SK-N-SH treated with all-trans-retinoic acid at 6 μM for 48 hours (cell line): ENCODE measurements at regions not wholly inside any gene's neighbourhood (a gene's known extent, or its start where the extent isn't known, plus 50 kb on each side); places are given as distances from the start of the nearest gene placed in this dataset.

Experiments
- ATAC-seq: fragments of 200-7000 bp; cut with Tn5 transposase; 3 replicates; pipeline ENCODE4 v1.9.1; 2020; ENCODE audit warnings: mild to moderate bottlenecking, moderate library complexity
- ARNTL ChIP-seq: fragments of 450-650 bp; formaldehyde crosslinking; IDR thresholded peaks from 2 replicates; pipeline ENCODE4 v1.5.0; 2020; ENCODE audit warnings: low read depth, mild to moderate bottlenecking, moderate library complexity, borderline replicate concordance
- BACH2 ChIP-seq: fragments of 250-450 bp; sonication (Bioruptor Pico); IDR thresholded peaks from 2 replicates; pipeline ENCODE4 v1.9.0; 2021; ENCODE audit warnings: mild to moderate bottlenecking, borderline replicate concordance
- CSDC2 ChIP-seq: fragments of 250-450 bp; sonication (Bioruptor Pico); IDR thresholded peaks from 2 replicates; pipeline ENCODE4 v1.5.0; 2020; ENCODE audit warnings: mild to moderate bottlenecking, moderate library complexity
- CSRNP3 ChIP-seq: fragments of 250-450 bp; sonication (Bioruptor Pico); IDR thresholded peaks from 2 replicates; pipeline ENCODE4 v1.5.1; 2021; ENCODE audit warnings: mild to moderate bottlenecking, moderate library complexity
- ESRRG ChIP-seq: fragments of 250-450 bp; sonication (Bioruptor Pico); IDR thresholded peaks from 2 replicates; pipeline ENCODE4 v1.6.1; 2021; ENCODE audit warnings: mild to moderate bottlenecking
- GLIS3 ChIP-seq: fragments of 250-450 bp; sonication (Bioruptor Pico); IDR thresholded peaks from 2 replicates; pipeline ENCODE4 v1.5.0; 2020; ENCODE audit warnings: mild to moderate bottlenecking, moderate library complexity
- OSR1 ChIP-seq: fragments of 250-450 bp; sonication (Bioruptor Pico); IDR thresholded peaks from 2 replicates; pipeline ENCODE4 v1.8.0; 2022; ENCODE audit warnings: moderate library complexity, mild to moderate bottlenecking, inconsistent platforms
- PATZ1 ChIP-seq: fragments of 250-450 bp; sonication (Bioruptor Pico); IDR thresholded peaks from 2 replicates; pipeline ENCODE4 v1.8.0; 2020; ENCODE audit warnings: mild to moderate bottlenecking, moderate library complexity, borderline replicate concordance
- POU6F1 ChIP-seq: fragments of 250-450 bp; sonication (Bioruptor Pico); IDR thresholded peaks from 2 replicates; pipeline ENCODE4 v1.8.0; 2021; ENCODE audit warnings: low read depth, mild to moderate bottlenecking, moderate library complexity, borderline replicate concordance
- PPARA ChIP-seq: fragments of 250-450 bp; sonication (Bioruptor Pico); IDR thresholded peaks from 2 replicates; pipeline ENCODE4 v1.5.0; 2020; ENCODE audit warnings: mild to moderate bottlenecking, borderline replicate concordance
- RARB ChIP-seq: fragments of 250-450 bp; sonication (Bioruptor Pico); IDR thresholded peaks from 2 replicates; pipeline ENCODE4 v1.8.0; 2021; ENCODE audit warnings: mild to moderate bottlenecking, moderate library complexity
- SNAI2 ChIP-seq: fragments of 250-450 bp; sonication (Bioruptor Pico); IDR thresholded peaks from 2 replicates; pipeline ENCODE4 v1.5.0; 2020; ENCODE audit warnings: mild to moderate bottlenecking, moderate library complexity
- TCF4 ChIP-seq: fragments of 250-450 bp; sonication (Bioruptor Pico); IDR thresholded peaks from 2 replicates; pipeline ENCODE4 v1.8.0; 2021; ENCODE audit warnings: mild to moderate bottlenecking, moderate library complexity, borderline replicate concordance
- TOX ChIP-seq: fragments of 250-450 bp; sonication (Bioruptor Pico); IDR thresholded peaks from 2 replicates; pipeline ENCODE4 v1.8.0; 2021; ENCODE audit warnings: mild to moderate bottlenecking, moderate library complexity, borderline replicate concordance
- TSHZ2 ChIP-seq: fragments of 250-450 bp; sonication (Bioruptor Pico); IDR thresholded peaks from 2 replicates; pipeline ENCODE4 v1.5.0; 2020; ENCODE audit warnings: mild to moderate bottlenecking, moderate library complexity
- ZC3H10 ChIP-seq: fragments of 250-450 bp; sonication (Bioruptor Pico); IDR thresholded peaks from 2 replicates; pipeline ENCODE4 v1.5.1; 2021; ENCODE audit warnings: mild to moderate bottlenecking, moderate library complexity
- ZFP3 ChIP-seq: fragments of 250-450 bp; sonication (Bioruptor Pico); IDR thresholded peaks from 2 replicates; pipeline ENCODE4 v1.5.0; 2020; ENCODE audit warnings: mild to moderate bottlenecking, moderate library complexity
- ZFP30 ChIP-seq: fragments of 450-650 bp; formaldehyde crosslinking; IDR thresholded peaks from 2 replicates; pipeline ENCODE4 v1.5.0; 2022; ENCODE audit warnings: mild to moderate bottlenecking, moderate library complexity
- ZNF565 ChIP-seq: fragments of 450-650 bp; formaldehyde crosslinking; conservative IDR thresholded peaks from 2 replicates; pipeline ENCODE4 v1.5.0; 2020; ENCODE audit warnings: low read depth, mild to moderate bottlenecking, moderate library complexity
- ZNF70 ChIP-seq: fragments of 450-650 bp; formaldehyde crosslinking; IDR thresholded peaks from 2 replicates; pipeline ENCODE4 v1.5.0; 2020; ENCODE audit warnings: mild to moderate bottlenecking, moderate library complexity
- ZNF8 ChIP-seq: fragments of 450-650 bp; formaldehyde crosslinking; IDR thresholded peaks from 2 replicates; pipeline ENCODE4 v1.5.0; 2020; ENCODE audit warnings: mild to moderate bottlenecking, moderate library complexity

GRCh38 chr6:40263970-40264369 lies 323.2 kb downstream of the LRFN2 start:
- no peak for ATAC-seq
- TF ChIP-seq POU6F1 (CRISPR knock-in tag): no peak
- TF ChIP-seq TOX: no peak
- no peak for TF ChIP-seq GLIS3 (CRISPR knock-in tag)
- TF ChIP-seq ZFP3 (CRISPR knock-in tag): no peak
- TF ChIP-seq PPARA (CRISPR knock-in tag): no peak
- no peak for TF ChIP-seq TCF4 (CRISPR knock-in tag)
- TF ChIP-seq CSDC2 (CRISPR knock-in tag): no peak
- TF ChIP-seq ZFP30 (CRISPR knock-in tag): no peak
- TF ChIP-seq CSRNP3: no peak
- TF ChIP-seq ARNTL (CRISPR knock-in tag): no peak
- TF ChIP-seq ZNF8 (CRISPR knock-in tag): no peak
- no peak for TF ChIP-seq TSHZ2 (CRISPR knock-in tag)
- TF ChIP-seq PATZ1 (CRISPR knock-in tag): no peak
- no peak for TF ChIP-seq RARB (CRISPR knock-in tag)
- no peak for TF ChIP-seq SNAI2 (CRISPR knock-in tag)
- TF ChIP-seq ZNF565: no peak
- no peak for TF ChIP-seq BACH2 (CRISPR knock-in tag)

- TF ChIP-seq RARB (CRISPR knock-in tag) (no peak), ZNF70 (CRISPR knock-in tag) (no peak), PPARA (CRISPR knock-in tag) (no peak), ZFP30 (CRISPR knock-in tag) (no peak), OSR1 (CRISPR knock-in tag) (no peak), TSHZ2 (CRISPR knock-in tag) (no peak), ZNF565 (no peak), TCF4 (CRISPR knock-in tag) (no peak), ESRRG (CRISPR knock-in tag) (no peak), ZNF8 (CRISPR knock-in tag) (no peak), ZC3H10 (CRISPR knock-in tag) (no peak), CSRNP3 (no peak), ZFP3 (CRISPR knock-in tag) (no peak), ARNTL (CRISPR knock-in tag) (no peak), GLIS3 (CRISPR knock-in tag) (no peak)
- no peak for ATAC-seq
Measured at GRCh38 chr6:40262363-40262762, 324.8 kb downstream of the LRFN2 start.
